ENCODE measurements at regions not wholly inside any gene's neighbourhood (a gene's known extent, or its start where the extent isn't known, plus 50 kb on each side); places are given as distances from the start of the nearest gene placed in this dataset.

DNA sequence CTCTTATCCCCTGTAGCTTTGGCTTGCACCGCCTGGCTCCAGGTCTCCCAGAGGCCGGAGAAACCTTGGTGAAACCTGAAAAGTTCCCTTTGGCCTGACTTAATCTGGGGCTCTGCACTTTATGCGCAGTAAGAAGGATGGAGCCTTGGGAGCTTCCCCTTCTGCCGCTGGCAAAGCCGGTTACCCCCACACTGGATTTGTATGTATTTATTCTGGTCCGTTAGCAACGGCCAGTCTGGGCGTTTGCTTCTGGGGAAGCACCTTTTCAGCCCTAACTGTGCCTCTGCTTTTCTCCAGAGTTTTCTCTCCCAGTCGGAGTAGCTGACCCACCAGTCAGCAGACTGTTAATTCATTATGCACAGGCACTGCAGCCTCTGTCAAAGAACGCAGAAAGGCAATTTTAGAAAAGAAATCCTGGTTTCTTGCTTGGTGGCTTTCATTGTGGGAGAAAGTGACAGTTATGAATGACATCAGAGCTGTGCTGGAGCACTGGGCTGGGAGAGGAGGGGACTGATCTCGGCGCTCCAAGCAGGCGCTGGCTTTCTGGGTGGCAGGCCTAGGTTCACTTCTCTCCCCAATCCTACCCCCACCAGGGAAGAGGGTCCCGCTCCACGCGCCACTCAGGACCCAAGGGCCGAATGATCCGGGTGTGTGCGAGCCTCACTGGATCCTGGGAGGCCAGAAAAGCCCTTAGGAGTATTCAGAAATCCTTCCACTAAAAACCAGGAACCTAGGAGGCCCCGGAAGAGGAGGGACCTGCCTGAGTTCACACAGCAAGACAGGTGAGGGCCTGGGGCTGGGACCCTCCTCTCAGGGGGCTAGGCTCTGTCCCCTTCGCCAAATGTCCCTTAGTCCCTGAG, 70.2 kb downstream of the RTL6 start:
- Histone ChIP-seq H3K36me3 (ENCODE audit: control insufficient read depth, insufficient read depth, low read length) (no peaks in the 10 kb centered on the region), H3K27me3 (ENCODE audit: control insufficient read depth, insufficient read depth, low read length) (no peaks in the 10 kb centered on the region), H3K4me1 (no peaks in the 10 kb centered on the region), H3K9ac (no peak overlapping the region), H3K4me2 (ENCODE audit: low read length) (no peak overlapping the region), H3K79me2 (no peaks in the 10 kb centered on the region), H2AFZ (no peak overlapping the region), H3K9me3 (ENCODE audit: control insufficient read depth, low read length) (no peaks in the 10 kb centered on the region), H3K4me3 (ENCODE audit: low read depth, low read length) (no peak overlapping the region), H3K27ac (no peak overlapping the region)
- TF ChIP-seq CTCF (IDR thresholded peaks at IDR 0.05), result no peak

DNA sequence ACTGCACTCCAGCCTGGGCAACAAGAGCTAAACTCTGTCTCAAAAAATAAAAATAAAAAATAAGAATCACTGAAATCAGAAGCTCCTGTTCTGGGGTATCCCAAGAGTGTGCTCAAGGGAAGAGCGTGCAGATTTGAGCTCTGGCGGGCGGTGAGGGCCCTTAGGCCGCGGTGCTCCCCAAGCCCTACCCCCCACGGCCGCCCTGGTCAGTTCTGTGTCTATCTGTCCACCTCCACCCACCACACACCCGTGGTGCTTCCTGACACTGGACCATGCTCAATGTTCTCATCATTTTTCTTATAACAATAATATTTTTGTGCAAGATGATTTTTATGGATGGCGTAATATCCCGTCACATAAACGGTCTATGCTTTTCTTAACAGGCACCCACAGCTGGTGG, 71.1 kb downstream of the RTL6 start:
- Histone ChIP-seq H3K36me3 (ENCODE audit: control insufficient read depth, insufficient read depth, low read length) (no peaks in the 10 kb centered on the region), H3K4me2 (ENCODE audit: low read length) (no peak overlapping the region), H3K27ac (no peak overlapping the region), H3K9ac (no peak overlapping the region), H3K27me3 (ENCODE audit: control insufficient read depth, insufficient read depth, low read length) (no peaks in the 10 kb centered on the region), H3K79me2 (no peaks in the 10 kb centered on the region), H2AFZ (no peak overlapping the region), H3K4me3 (ENCODE audit: low read depth, low read length) (no peak overlapping the region), H3K9me3 (ENCODE audit: control insufficient read depth, low read length) (no peaks in the 10 kb centered on the region), H3K4me1 (no peaks in the 10 kb centered on the region)
- no peak for TF ChIP-seq CTCF (IDR thresholded peaks at IDR 0.05)

DNA sequence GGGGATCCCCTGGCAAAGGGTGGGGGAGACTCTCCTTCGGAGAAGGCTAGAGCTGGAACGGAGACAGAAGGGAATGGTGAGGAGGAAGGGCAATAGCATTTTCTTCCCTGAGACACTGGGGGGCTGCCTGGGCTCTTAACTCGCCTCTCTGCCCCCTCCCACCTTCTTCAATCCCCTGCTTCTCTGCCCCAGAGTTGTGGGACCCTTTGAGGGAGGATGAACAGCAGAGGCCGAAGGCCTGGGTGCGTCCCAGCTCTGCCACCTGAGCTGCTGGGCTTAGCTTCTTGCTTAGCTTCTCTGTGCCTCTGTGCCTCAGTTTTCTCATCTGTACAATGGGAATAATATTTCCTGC, 72.4 kb downstream of the RTL6 start:
- no peaks in the 10 kb centered on the region for H3K4me1 ChIP-seq
- H3K27me3 ChIP-seq (ENCODE audit: control insufficient read depth, insufficient read depth, low read length), result no peaks in the 10 kb centered on the region
- no peak overlapping the region for H3K27ac ChIP-seq
- H3K79me2 ChIP-seq, result no peaks in the 10 kb centered on the region
- no peak overlapping the region for H3K9ac ChIP-seq
- H3K9me3 ChIP-seq (ENCODE audit: control insufficient read depth, low read length), result no peaks in the 10 kb centered on the region
- H3K4me3 ChIP-seq (ENCODE audit: low read depth, low read length), result no peak overlapping the region
- no peaks in the 10 kb centered on the region for H3K36me3 ChIP-seq (ENCODE audit: control insufficient read depth, insufficient read depth, low read length)
- TF ChIP-seq CTCF (IDR thresholded peaks at IDR 0.05), result no peak
- H2AFZ ChIP-seq, result no peak overlapping the region
- no peak overlapping the region for H3K4me2 ChIP-seq (ENCODE audit: low read length)

- H3K79me2 ChIP-seq, result no peaks in the 10 kb centered on the region
- no peak overlapping the region for H3K9ac ChIP-seq
- no peak overlapping the region for H3K27ac ChIP-seq
- H3K36me3 ChIP-seq (ENCODE audit: control insufficient read depth, insufficient read depth, low read length), result no peaks in the 10 kb centered on the region
- no peaks in the 10 kb centered on the region for H3K9me3 ChIP-seq (ENCODE audit: control insufficient read depth, low read length)
- no peak overlapping the region for H3K4me3 ChIP-seq (ENCODE audit: low read depth, low read length)
- no peaks in the 10 kb centered on the region for H3K4me1 ChIP-seq
- no peak overlapping the region for H2AFZ ChIP-seq
- no peaks in the 10 kb centered on the region for H3K27me3 ChIP-seq (ENCODE audit: control insufficient read depth, insufficient read depth, low read length)
- H3K4me2 ChIP-seq (ENCODE audit: low read length), result no peak overlapping the region
- TF ChIP-seq CTCF (IDR thresholded peaks at IDR 0.05), result no peak
Measured at GRCh38 chr22:44424867-44425693, 73.0 kb downstream of the RTL6 start.

All from parathyroid adenoma (tissue), 2 donors.